ENCODE measurements at regions not wholly inside any gene's neighbourhood (a gene's known extent, or its start where the extent isn't known, plus 50 kb on each side); places are given as distances from the start of the nearest gene placed in this dataset.

GRCh38 chr11:21838427-21838826, 354.5 kb upstream of the ANO5 start:
- no peak overlapping the region for H3K23ac ChIP-seq (ENCODE audit: low read length)
- no peaks in the 10 kb centered on the region for H3K27me3 ChIP-seq (ENCODE audit: insufficient read depth, low read length, poor library complexity)
- H2AK5ac ChIP-seq (ENCODE audit: low read length), result no peak overlapping the region
- no peak overlapping the region for H3K4me3 ChIP-seq (ENCODE audit: low read length)
- H3K79me2 ChIP-seq (ENCODE audit: control insufficient read depth, insufficient read depth, low read length), result no peaks in the 10 kb centered on the region
- no peak overlapping the region for H3K9ac ChIP-seq (ENCODE audit: low read length)
- DNase-seq, result no peak
- H3K4me2 ChIP-seq (ENCODE audit: low read length), result no peak overlapping the region
- H4K8ac ChIP-seq (ENCODE audit: low read depth, low read length), result no peak overlapping the region
- H3K36me3 ChIP-seq (ENCODE audit: control insufficient read depth, insufficient read depth, low read length), result no peaks in the 10 kb centered on the region
- H3K27ac ChIP-seq (ENCODE audit: low read depth, low read length), result no peak overlapping the region
- H3K4me1 ChIP-seq (ENCODE audit: control insufficient read depth, low read depth, low read length), result no peaks in the 10 kb centered on the region
- no peak overlapping the region for H2BK5ac ChIP-seq (ENCODE audit: low read length)
- no peak overlapping the region for H2BK15ac ChIP-seq (replicated peaks; ENCODE audit: low read depth)
- no CpG with 5 or more reads among the region's 3 CpGs for WGBS (ENCODE audit: extremely low coverage, insufficient coverage, low lambda C conversion rate)
- H3K79me1 ChIP-seq (ENCODE audit: low read length), result no peaks in the 10 kb centered on the region
- H2BK120ac ChIP-seq (ENCODE audit: low read depth, low read length), result no peak overlapping the region
- H3K56ac ChIP-seq (ENCODE audit: low read length), result no peak overlapping the region
- H3K18ac ChIP-seq (ENCODE audit: low read length), result no peak overlapping the region
- no peak overlapping the region for H4K5ac ChIP-seq (ENCODE audit: low read length)
- no peak overlapping the region for H3K4ac ChIP-seq (ENCODE audit: low read depth, low read length)

- Histone ChIP-seq H2BK5ac (ENCODE audit: low read length) (no peak overlapping the region), H3K27me3 (ENCODE audit: insufficient read depth, low read length, poor library complexity) (no peaks in the 10 kb centered on the region)
These were observed 353.1 kb upstream of the ANO5 start for GRCh38 chr11:21839796-21840195.

GRCh38 chr11:21861314-21861713, 331.6 kb upstream of the ANO5 start:
- Histone ChIP-seq H3K4me1 (ENCODE audit: control insufficient read depth, low read depth, low read length) (no peaks in the 10 kb centered on the region), H4K8ac (ENCODE audit: low read depth, low read length) (no peak overlapping the region), H3K36me3 (ENCODE audit: control insufficient read depth, insufficient read depth, low read length) (no peaks in the 10 kb centered on the region), H3K79me1 (ENCODE audit: low read length) (no peaks in the 10 kb centered on the region), H4K5ac (ENCODE audit: low read length) (no peak overlapping the region), H2BK15ac (replicated peaks; ENCODE audit: low read depth) (no peak overlapping the region), H3K4ac (ENCODE audit: low read depth, low read length) (no peak overlapping the region), H3K56ac (ENCODE audit: low read length) (no peak overlapping the region), H3K4me3 (ENCODE audit: low read length) (no peak overlapping the region), H3K23ac (ENCODE audit: low read length) (no peak overlapping the region), H2BK120ac (ENCODE audit: low read depth, low read length) (no peak overlapping the region), H3K79me2 (ENCODE audit: control insufficient read depth, insufficient read depth, low read length) (no peaks in the 10 kb centered on the region), H2BK5ac (ENCODE audit: low read length) (no peak overlapping the region), H3K9ac (ENCODE audit: low read length) (no peak overlapping the region), H3K4me2 (ENCODE audit: low read length) (no peak overlapping the region), H3K18ac (ENCODE audit: low read length) (no peak overlapping the region), H3K27ac (ENCODE audit: low read depth, low read length) (no peak overlapping the region), H2AK5ac (ENCODE audit: low read length) (no peak overlapping the region), H3K27me3 (ENCODE audit: insufficient read depth, low read length, poor library complexity) (no peaks in the 10 kb centered on the region)
- no CpG with 5 or more reads among the region's 4 CpGs for WGBS (ENCODE audit: extremely low coverage, insufficient coverage, low lambda C conversion rate)
- DNase-seq, result peak; percentile 25

More at GRCh38 chr11:21839796-21840195, 353.1 kb upstream of the ANO5 start:
- no peak for DNase-seq
- Histone ChIP-seq H3K4me3 (ENCODE audit: low read length) (no peak overlapping the region), H3K56ac (ENCODE audit: low read length) (no peak overlapping the region), H4K5ac (ENCODE audit: low read length) (no peak overlapping the region), H3K23ac (ENCODE audit: low read length) (no peak overlapping the region), H3K79me1 (ENCODE audit: low read length) (no peaks in the 10 kb centered on the region), H2AK5ac (ENCODE audit: low read length) (no peak overlapping the region), H3K4me1 (ENCODE audit: control insufficient read depth, low read depth, low read length) (no peaks in the 10 kb centered on the region), H4K8ac (ENCODE audit: low read depth, low read length) (peak overlapping the region; percentile 39), H3K4ac (ENCODE audit: low read depth, low read length) (no peak overlapping the region), H3K36me3 (ENCODE audit: control insufficient read depth, insufficient read depth, low read length) (no peaks in the 10 kb centered on the region), H3K9ac (ENCODE audit: low read length) (no peak overlapping the region), H3K79me2 (ENCODE audit: control insufficient read depth, insufficient read depth, low read length) (no peaks in the 10 kb centered on the region), H2BK120ac (ENCODE audit: low read depth, low read length) (no peak overlapping the region), H3K18ac (ENCODE audit: low read length) (no peak overlapping the region), H3K27ac (ENCODE audit: low read depth, low read length) (no peak overlapping the region), H2BK15ac (replicated peaks; ENCODE audit: low read depth) (no peak overlapping the region), H3K4me2 (ENCODE audit: low read length) (no peak overlapping the region)
- no CpG with 5 or more reads among the region's 2 CpGs for WGBS (ENCODE audit: extremely low coverage, insufficient coverage, low lambda C conversion rate)

- Histone ChIP-seq H3K9ac (ENCODE audit: low read length) (no peak overlapping the region), H3K4me3 (ENCODE audit: low read length) (no peak overlapping the region), H4K8ac (ENCODE audit: low read depth, low read length) (no peak overlapping the region), H4K5ac (ENCODE audit: low read length) (no peak overlapping the region), H3K27ac (ENCODE audit: low read depth, low read length) (no peak overlapping the region), H3K4me1 (ENCODE audit: control insufficient read depth, low read depth, low read length) (no peaks in the 10 kb centered on the region), H3K79me2 (ENCODE audit: control insufficient read depth, insufficient read depth, low read length) (no peaks in the 10 kb centered on the region), H2BK5ac (ENCODE audit: low read length) (no peak overlapping the region), H3K23ac (ENCODE audit: low read length) (no peak overlapping the region), H3K4ac (ENCODE audit: low read depth, low read length) (no peak overlapping the region), H3K56ac (ENCODE audit: low read length) (no peak overlapping the region), H3K27me3 (ENCODE audit: insufficient read depth, low read length, poor library complexity) (no peaks in the 10 kb centered on the region), H2BK15ac (replicated peaks; ENCODE audit: low read depth) (no peak overlapping the region), H3K36me3 (ENCODE audit: control insufficient read depth, insufficient read depth, low read length) (no peaks in the 10 kb centered on the region), H2BK120ac (ENCODE audit: low read depth, low read length) (no peak overlapping the region), H3K18ac (ENCODE audit: low read length) (no peak overlapping the region), H3K79me1 (ENCODE audit: low read length) (no peaks in the 10 kb centered on the region), H2AK5ac (ENCODE audit: low read length) (no peak overlapping the region), H3K4me2 (ENCODE audit: low read length) (no peak overlapping the region)
- no peak for DNase-seq
- WGBS (ENCODE audit: extremely low coverage, insufficient coverage, low lambda C conversion rate), result no CpG with 5 or more reads among the region's 4 CpGs
These were observed 327.3 kb upstream of the ANO5 start for GRCh38 chr11:21865541-21865940.

GRCh38 chr11:21866781-21867180, 326.1 kb upstream of the ANO5 start:
- H3K18ac ChIP-seq (ENCODE audit: low read length), result no peak overlapping the region
- H3K4ac ChIP-seq (ENCODE audit: low read depth, low read length), result no peak overlapping the region
- no peak overlapping the region for H3K4me3 ChIP-seq (ENCODE audit: low read length)
- DNase-seq, result no peak
- H3K79me2 ChIP-seq (ENCODE audit: control insufficient read depth, insufficient read depth, low read length), result no peaks in the 10 kb centered on the region
- no peak overlapping the region for H3K23ac ChIP-seq (ENCODE audit: low read length)
- H3K27me3 ChIP-seq (ENCODE audit: insufficient read depth, low read length, poor library complexity), result no peaks in the 10 kb centered on the region
- H3K4me2 ChIP-seq (ENCODE audit: low read length), result no peak overlapping the region
- WGBS (ENCODE audit: extremely low coverage, insufficient coverage, low lambda C conversion rate), result no CpG with 5 or more reads among the region's 2 CpGs
- no peak overlapping the region for H4K5ac ChIP-seq (ENCODE audit: low read length)
- H3K36me3 ChIP-seq (ENCODE audit: control insufficient read depth, insufficient read depth, low read length), result no peaks in the 10 kb centered on the region
- no peaks in the 10 kb centered on the region for H3K79me1 ChIP-seq (ENCODE audit: low read length)
- H3K4me1 ChIP-seq (ENCODE audit: control insufficient read depth, low read depth, low read length), result no peaks in the 10 kb centered on the region
- no peak overlapping the region for H3K56ac ChIP-seq (ENCODE audit: low read length)
- no peak overlapping the region for H2AK5ac ChIP-seq (ENCODE audit: low read length)
- H2BK120ac ChIP-seq (ENCODE audit: low read depth, low read length), result no peak overlapping the region
- H3K9ac ChIP-seq (ENCODE audit: low read length), result no peak overlapping the region
- H2BK5ac ChIP-seq (ENCODE audit: low read length), result no peak overlapping the region
- no peak overlapping the region for H3K27ac ChIP-seq (ENCODE audit: low read depth, low read length)
- H2BK15ac ChIP-seq (replicated peaks; ENCODE audit: low read depth), result no peak overlapping the region
- no peak overlapping the region for H4K8ac ChIP-seq (ENCODE audit: low read depth, low read length)

GRCh38 chr11:21877151-21877550, 315.7 kb upstream of the ANO5 start:
- no peak for DNase-seq
- H3K27ac ChIP-seq (ENCODE audit: low read depth, low read length), result no peak overlapping the region
- no peaks in the 10 kb centered on the region for H3K27me3 ChIP-seq (ENCODE audit: insufficient read depth, low read length, poor library complexity)
- H3K79me2 ChIP-seq (ENCODE audit: control insufficient read depth, insufficient read depth, low read length), result no peaks in the 10 kb centered on the region
- H2BK5ac ChIP-seq (ENCODE audit: low read length), result no peak overlapping the region
- H3K18ac ChIP-seq (ENCODE audit: low read length), result no peak overlapping the region
- no peak overlapping the region for H3K9ac ChIP-seq (ENCODE audit: low read length)
- H3K4me2 ChIP-seq (ENCODE audit: low read length), result no peak overlapping the region
- H3K79me1 ChIP-seq (ENCODE audit: low read length), result no peaks in the 10 kb centered on the region
- H3K4ac ChIP-seq (ENCODE audit: low read depth, low read length), result no peak overlapping the region
- no peak overlapping the region for H2AK5ac ChIP-seq (ENCODE audit: low read length)
- H3K23ac ChIP-seq (ENCODE audit: low read length), result no peak overlapping the region
- H3K4me1 ChIP-seq (ENCODE audit: control insufficient read depth, low read depth, low read length), result no peaks in the 10 kb centered on the region
- no peak overlapping the region for H4K8ac ChIP-seq (ENCODE audit: low read depth, low read length)
- no peak overlapping the region for H3K56ac ChIP-seq (ENCODE audit: low read length)
- no peaks in the 10 kb centered on the region for H3K36me3 ChIP-seq (ENCODE audit: control insufficient read depth, insufficient read depth, low read length)
- H4K5ac ChIP-seq (ENCODE audit: low read length), result no peak overlapping the region
- H2BK120ac ChIP-seq (ENCODE audit: low read depth, low read length), result no peak overlapping the region
- H2BK15ac ChIP-seq (replicated peaks; ENCODE audit: low read depth), result no peak overlapping the region
- H3K4me3 ChIP-seq (ENCODE audit: low read length), result no peak overlapping the region
